Adrenal gland (tissue), 9 donors: ENCODE measurements at regions not wholly inside any gene's neighbourhood (a gene's known extent, or its start where the extent isn't known, plus 50 kb on each side); places are given as distances from the start of the nearest gene placed in this dataset.
"Not testable (repeated sequence)": the region's sequence is repeated elsewhere in the genome, so short reads cannot be mapped to it uniquely, and the experiment has no call there.

Source experiments
- DNase-seq, 7 donors: peaks; one replicate each; pipeline ENCODE4 v3.0.0-alpha.2; 2019 to 2020
- H3K27ac ChIP-seq, 5 donors: fragments of 200-600 bp; sonication (generic) in 4 of 5; 1 replicate in 3 of 5; 2 replicates in 2 of 5; pipeline versions ENCODE4 v1.5.1 to v1.8.0; 2016 to 2020; ENCODE audit warnings: mild to moderate bottlenecking in 1 of 5
- H3K27me3 ChIP-seq: fragments of 200-600 bp; 2 replicates; pipeline ENCODE4 v1.8.0; 2021
- H3K36me3 ChIP-seq, 2 donors: fragments of 200-600 bp; replicated peaks in 1 of 2; 1 replicate in 1 of 2; 2 replicates in 1 of 2; pipeline versions ENCODE4 v1.5.1 to v1.8.0; 2018 to 2022
- H3K4me1 ChIP-seq, 2 donors: fragments of 200-600 bp; replicated peaks in 1 of 2; 1 replicate in 1 of 2; 2 replicates in 1 of 2; pipeline versions ENCODE4 v1.5.1 to v1.8.0; 2018 to 2021
- H3K4me3 ChIP-seq, 4 donors: fragments of 200-600 bp; sonication (generic) in 3 of 4; one replicate each; pipeline ENCODE4 v1.5.1; 2016 to 2018
- H3K9me3 ChIP-seq, 3 donors: fragments of 200-600 bp; sonication (generic) in 1 of 3; replicated peaks in 1 of 3; 1 replicate in 2 of 3; 2 replicates in 1 of 3; pipeline versions ENCODE4 v1.5.1 to v1.8.0; 2016 to 2021
- POLR2A ChIP-seq, 2 donors: fragments of 450-650 bp; IDR thresholded peaks; one replicate each; pipeline ENCODE4 v1.6.1; 2017; ENCODE audit warnings: antibody characterized with exemption in 2 of 2, mild to moderate bottlenecking in 2 of 2, moderate library complexity in 1 of 2
- WGBS, 4 donors: extraction: QIAGEN DNeasy Blood & Tissue Kit in 2 of 4; methylation state at CpG; one replicate each; pipeline versions ENCODE4 v1.1.5 to v1.1.7; 2013 to 2017; 5-methylcytosine and 5-hydroxymethylcytosine counted together
- intact Hi-C, 2 donors: fragments of 100-400 bp; cut with DNase I; formaldehyde crosslinking; loops; one replicate each; pipeline versions ENCODE4 v1.14.1 to v1.15.0; 2022 to 2023
- TF ChIP-seq, protein P1 (sequence below), 6 experiments: fragments of 450-650 bp in 4 of 6; fragments of 200-600 bp in 2 of 6; sonication (generic) in 1 of 6; IDR thresholded peaks; 1 replicate in 5 of 6; 2 replicates in 1 of 6; pipeline versions ENCODE4 v1.5.1 to v1.8.0; 2016 to 2021; ENCODE audit warnings: antibody characterized with exemption in 6 of 6, mild to moderate bottlenecking in 2 of 6, moderate library complexity in 1 of 6
- donor health status: healthy with polysubstance abuse.
- donor health status: Bipolar disorder and iron deficiency.
- donor health status: DM: yes; HTN: yes; CAD: no.
- donor health status: DM: no; HTN: no; CAD: no.
- donor health status: DM: no; HTN: no; CAD: no.

DNA sequence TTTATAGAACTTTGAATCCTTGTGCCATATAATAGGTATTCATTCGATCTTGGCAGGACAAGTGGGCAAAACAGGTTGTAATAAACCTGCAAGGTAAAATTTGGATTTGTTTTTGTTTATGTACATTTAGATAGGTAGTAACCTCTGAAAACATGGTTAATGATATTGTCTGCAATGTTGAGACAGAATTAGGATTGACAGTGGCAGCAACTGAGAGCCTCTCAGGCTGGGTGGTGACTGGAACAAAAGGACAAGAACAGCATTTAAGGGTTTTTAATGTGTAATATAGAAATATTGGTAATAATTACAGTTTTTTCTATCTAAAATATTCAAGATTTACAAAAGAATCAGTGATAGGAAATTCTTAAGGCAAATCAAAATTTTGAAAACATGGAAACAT is 382.0 kb downstream of the TFAP2B start:
- no peaks in the 10 kb centered on the region for H3K27me3 ChIP-seq

GRCh38 chr6:51202653-51203052 is 384.0 kb downstream of the TFAP2B start:
- DNase-seq, H3K27me3 ChIP-seq, H3K4me1 ChIP-seq, H3K4me3 ChIP-seq, intact Hi-C loops, H3K36me3 ChIP-seq, H3K9me3 ChIP-seq, H3K27ac ChIP-seq: not testable (repeated sequence)
- 72 to 97% (median 83%) methylated on average over 6 to 13 of the region's 13 CpGs for WGBS, 4 donors

More for the DNA sequence above, 382.0 kb downstream of the TFAP2B start:
- Histone ChIP-seq H3K36me3 (no peaks in the 10 kb centered on the region), H3K4me3 (no peak overlapping the region), H3K4me1 (no peaks in the 10 kb centered on the region), H3K27ac (no peak overlapping the region), H3K9me3 (no peaks in the 10 kb centered on the region)
- TF ChIP-seq, protein P1, sequence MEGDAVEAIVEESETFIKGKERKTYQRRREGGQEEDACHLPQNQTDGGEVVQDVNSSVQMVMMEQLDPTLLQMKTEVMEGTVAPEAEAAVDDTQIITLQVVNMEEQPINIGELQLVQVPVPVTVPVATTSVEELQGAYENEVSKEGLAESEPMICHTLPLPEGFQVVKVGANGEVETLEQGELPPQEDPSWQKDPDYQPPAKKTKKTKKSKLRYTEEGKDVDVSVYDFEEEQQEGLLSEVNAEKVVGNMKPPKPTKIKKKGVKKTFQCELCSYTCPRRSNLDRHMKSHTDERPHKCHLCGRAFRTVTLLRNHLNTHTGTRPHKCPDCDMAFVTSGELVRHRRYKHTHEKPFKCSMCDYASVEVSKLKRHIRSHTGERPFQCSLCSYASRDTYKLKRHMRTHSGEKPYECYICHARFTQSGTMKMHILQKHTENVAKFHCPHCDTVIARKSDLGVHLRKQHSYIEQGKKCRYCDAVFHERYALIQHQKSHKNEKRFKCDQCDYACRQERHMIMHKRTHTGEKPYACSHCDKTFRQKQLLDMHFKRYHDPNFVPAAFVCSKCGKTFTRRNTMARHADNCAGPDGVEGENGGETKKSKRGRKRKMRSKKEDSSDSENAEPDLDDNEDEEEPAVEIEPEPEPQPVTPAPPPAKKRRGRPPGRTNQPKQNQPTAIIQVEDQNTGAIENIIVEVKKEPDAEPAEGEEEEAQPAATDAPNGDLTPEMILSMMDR (IDR thresholded peaks at IDR 0.05), result no peak
- no peak for TF ChIP-seq POLR2A (IDR thresholded peaks at IDR 0.05)
- DNase-seq, result no peak
- WGBS, 4 donors, result 72 to 92% (median 86%) methylated on average over 1 of the region's 1 CpG
- intact Hi-C loops, result no loop called here

DNA sequence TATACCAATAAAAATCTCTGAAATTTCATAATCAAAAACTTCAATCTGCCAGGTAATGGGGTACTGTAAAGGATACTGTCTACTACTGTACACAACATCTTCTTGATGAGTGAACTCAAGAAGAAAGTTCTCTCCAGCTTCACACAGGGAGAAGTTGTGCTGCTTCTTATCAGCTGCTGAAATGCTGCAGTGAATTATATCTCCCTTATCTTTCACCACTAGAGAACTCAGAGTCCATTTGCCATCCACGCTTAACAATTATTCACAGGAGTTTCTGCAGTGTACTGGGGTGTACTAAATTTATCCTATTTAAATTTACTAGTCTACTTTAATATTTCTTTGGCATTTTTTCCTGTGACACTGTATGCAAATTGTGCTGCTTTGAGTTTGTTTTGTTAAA is 384.8 kb downstream of the TFAP2B start:
- no peak for DNase-seq
- H3K9me3 ChIP-seq, result no peaks in the 10 kb centered on the region
- no peak overlapping the region for H3K27ac ChIP-seq
- no peak for TF ChIP-seq POLR2A (IDR thresholded peaks at IDR 0.05)
- TF ChIP-seq, protein P1 (IDR thresholded peaks at IDR 0.05), result no peak
- WGBS, 4 donors, result 36 to 46% (median 38%) methylated on average over 1 of the region's 1 CpG
- no peak overlapping the region for H3K4me3 ChIP-seq
- H3K4me1 ChIP-seq, result no peaks in the 10 kb centered on the region
- intact Hi-C loops, result no loop called here
- no peaks in the 10 kb centered on the region for H3K36me3 ChIP-seq
- H3K27me3 ChIP-seq, result no peaks in the 10 kb centered on the region

- H3K9me3 ChIP-seq, DNase-seq, H3K27ac ChIP-seq, intact Hi-C loops, H3K4me1 ChIP-seq, H3K27me3 ChIP-seq, H3K4me3 ChIP-seq, H3K36me3 ChIP-seq: not testable (repeated sequence)
- 74 to 84% (median 78%) methylated on average over 5 of the region's 5 CpGs for WGBS, 4 donors
Observed at GRCh38 chr6:51206686-51207085, 388.0 kb downstream of the TFAP2B start.

DNA sequence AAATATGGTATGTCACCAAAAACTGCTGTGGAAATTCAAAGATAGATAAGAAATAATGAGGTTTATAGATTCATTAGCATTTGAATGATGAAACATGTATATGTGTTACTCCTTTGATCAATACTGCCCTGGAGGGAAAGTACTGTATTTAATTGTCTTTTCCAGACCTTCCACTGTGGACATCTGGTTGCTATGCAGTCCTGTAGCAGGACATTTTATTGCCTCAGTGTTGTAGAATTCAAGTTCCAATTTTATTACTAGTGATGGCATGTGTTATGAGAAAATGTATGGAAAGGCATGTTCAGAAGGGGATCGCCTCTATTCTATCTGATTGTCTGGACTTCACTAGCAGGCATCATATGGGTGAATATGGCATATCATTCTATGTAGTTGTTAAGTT is 391.0 kb downstream of the TFAP2B start:
- Histone ChIP-seq H3K27me3 (no peaks in the 10 kb centered on the region), H3K4me3 (no peak overlapping the region), H3K4me1 (no peaks in the 10 kb centered on the region), H3K36me3 (no peaks in the 10 kb centered on the region), H3K27ac (no peak overlapping the region), H3K9me3 (no peaks in the 10 kb centered on the region)
- no peak for DNase-seq
- intact Hi-C loops, result no loop called here
- TF ChIP-seq, protein P1 (IDR thresholded peaks at IDR 0.05), result no peak
- TF ChIP-seq POLR2A (IDR thresholded peaks at IDR 0.05), result no peak
- 63 to 78% (median 74%) methylated on average over 1 of the region's 1 CpG for WGBS, 4 donors
